ENCODE measurements at regions not wholly inside any gene's neighbourhood (a gene's known extent, or its start where the extent isn't known, plus 50 kb on each side); places are given as distances from the start of the nearest gene placed in this dataset.

DNA sequence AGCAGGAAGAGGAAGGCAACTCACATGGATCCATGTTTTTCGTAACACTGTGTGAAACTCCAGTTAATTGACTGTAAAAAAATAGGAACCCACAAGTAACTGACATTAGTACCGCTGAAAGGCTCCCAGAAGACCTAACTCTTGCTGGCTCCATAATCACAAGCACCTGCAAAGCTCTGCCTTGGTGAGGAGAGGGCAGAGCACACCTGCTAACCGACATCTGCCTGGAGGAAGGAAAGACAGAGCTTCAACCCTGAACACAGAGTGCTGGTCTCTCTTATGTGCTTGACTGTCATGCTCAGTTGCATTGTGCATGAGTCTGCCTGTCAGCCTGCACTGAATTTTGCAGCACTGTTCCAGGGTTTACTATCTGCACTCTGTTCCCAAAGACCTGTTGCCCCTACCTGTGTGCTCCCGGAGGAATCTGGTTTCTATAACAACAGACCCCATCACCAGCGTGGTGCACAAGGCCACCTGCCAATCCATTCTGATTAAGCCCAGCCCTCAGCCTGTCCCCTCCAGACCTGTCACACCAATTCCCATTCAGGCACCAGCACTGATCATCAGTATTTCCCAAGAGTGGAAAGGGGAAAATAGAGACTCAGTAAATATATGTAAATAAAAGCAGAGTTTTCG lies 63.1 kb upstream of the ANKRD1 start:
- TF ChIP-seq, protein P1, sequence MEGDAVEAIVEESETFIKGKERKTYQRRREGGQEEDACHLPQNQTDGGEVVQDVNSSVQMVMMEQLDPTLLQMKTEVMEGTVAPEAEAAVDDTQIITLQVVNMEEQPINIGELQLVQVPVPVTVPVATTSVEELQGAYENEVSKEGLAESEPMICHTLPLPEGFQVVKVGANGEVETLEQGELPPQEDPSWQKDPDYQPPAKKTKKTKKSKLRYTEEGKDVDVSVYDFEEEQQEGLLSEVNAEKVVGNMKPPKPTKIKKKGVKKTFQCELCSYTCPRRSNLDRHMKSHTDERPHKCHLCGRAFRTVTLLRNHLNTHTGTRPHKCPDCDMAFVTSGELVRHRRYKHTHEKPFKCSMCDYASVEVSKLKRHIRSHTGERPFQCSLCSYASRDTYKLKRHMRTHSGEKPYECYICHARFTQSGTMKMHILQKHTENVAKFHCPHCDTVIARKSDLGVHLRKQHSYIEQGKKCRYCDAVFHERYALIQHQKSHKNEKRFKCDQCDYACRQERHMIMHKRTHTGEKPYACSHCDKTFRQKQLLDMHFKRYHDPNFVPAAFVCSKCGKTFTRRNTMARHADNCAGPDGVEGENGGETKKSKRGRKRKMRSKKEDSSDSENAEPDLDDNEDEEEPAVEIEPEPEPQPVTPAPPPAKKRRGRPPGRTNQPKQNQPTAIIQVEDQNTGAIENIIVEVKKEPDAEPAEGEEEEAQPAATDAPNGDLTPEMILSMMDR (conservative IDR thresholded peaks at IDR 0.05; ENCODE audit: low read depth, low read length) = no peak
- TF ChIP-seq EZH2 (IDR thresholded peaks at IDR 0.05; ENCODE audit: low read length, unreplicated experiment) = no peak

All from PC-3 (cell line).